NCI-H1092 treated with DMSO at 0.1 percent for 48 hours (cell line): ENCODE measurements at regions not wholly inside any gene's neighbourhood (a gene's known extent, or its start where the extent isn't known, plus 50 kb on each side); places are given as distances from the start of the nearest gene placed in this dataset.
A peak's percentile ranks its signal among the peaks of the same experiment; 100 is the strongest.
"Not testable (repeated sequence)": the region's sequence is repeated elsewhere in the genome, so short reads cannot be mapped to it uniquely, and the experiment has no call there.

Experiments used
- DNase-seq: peaks from one replicate; lab custom pipeline; 2025; lab: John Stamatoyannopoulos, UW

DNA sequence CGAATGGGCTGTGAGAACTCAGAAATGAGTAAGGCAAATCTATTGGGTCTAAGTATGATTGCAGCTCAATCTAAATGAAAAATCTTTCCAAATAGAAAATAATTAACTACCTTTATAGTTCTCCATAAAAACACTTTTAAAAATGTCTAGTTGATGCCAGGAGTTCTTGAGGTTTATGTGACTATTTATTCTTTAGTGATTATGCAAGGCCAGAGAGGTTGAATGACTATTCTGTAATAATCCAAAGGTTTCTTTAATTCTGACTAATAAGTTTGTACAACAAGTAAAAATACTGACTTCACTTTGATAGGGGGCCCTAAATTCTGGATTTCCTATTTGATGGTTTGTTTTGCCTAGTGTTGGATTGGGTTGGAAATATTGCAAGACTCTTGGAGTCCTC, 461.2 kb downstream of the EPM2A start:
- no peak for DNase-seq

DNA sequence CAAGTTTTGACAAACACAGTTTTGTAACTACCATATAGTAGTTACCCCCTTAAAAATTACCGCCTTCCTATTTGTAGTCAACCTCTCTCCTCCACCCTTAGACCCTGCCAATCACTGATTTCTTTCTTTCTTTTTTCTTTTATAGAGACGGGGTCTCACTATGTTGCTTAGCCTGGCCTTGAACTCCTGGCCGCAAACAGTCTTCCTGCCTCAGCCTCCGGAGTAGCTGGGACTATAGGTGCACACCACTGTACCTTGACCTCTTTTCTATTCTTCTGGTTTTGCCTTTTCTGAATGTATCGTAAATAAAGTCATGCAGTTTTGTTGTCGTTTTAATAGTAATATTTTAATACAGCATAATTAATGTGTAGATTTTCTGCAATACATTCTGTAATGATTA, 460.3 kb downstream of the EPM2A start:
- no peak for DNase-seq

DNA sequence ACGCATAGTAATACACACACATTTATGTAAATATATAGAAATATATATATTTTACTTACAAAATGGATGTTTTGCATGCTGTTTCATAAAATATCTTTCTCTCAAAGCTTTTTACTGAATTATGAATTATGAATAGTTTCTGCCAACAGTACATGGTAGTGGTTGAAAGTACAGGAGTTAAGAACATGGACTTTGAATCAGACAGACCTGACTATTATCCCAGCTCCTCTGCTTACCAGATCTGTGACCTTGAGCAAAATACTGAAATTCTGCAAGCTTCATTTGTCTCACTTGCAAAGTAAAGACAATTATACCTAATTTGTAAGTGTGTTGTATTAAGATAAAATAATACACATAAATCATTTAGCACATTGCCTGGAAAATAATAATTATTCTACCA, 459.5 kb downstream of the EPM2A start:
- DNase-seq, result no peak

DNA sequence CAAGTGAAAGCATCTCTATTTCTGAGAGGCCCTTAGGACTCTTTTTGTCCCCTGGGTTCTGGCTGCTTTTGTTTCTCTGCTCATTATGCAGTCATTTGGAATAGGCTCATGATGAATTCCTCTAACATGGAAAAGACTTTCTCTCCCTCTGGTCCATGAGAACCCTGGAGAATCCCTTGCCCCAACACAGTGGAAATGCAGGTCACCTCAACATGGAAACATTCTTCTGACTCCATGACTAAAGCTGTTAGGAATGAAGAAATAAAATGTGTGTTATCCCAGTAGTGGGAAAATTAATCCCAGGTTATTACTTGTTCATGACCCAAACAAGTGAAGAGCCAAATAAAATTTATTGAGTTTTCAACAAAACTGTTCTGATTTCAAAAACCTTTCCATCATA, 458.6 kb downstream of the EPM2A start:
- no peak for DNase-seq

DNA sequence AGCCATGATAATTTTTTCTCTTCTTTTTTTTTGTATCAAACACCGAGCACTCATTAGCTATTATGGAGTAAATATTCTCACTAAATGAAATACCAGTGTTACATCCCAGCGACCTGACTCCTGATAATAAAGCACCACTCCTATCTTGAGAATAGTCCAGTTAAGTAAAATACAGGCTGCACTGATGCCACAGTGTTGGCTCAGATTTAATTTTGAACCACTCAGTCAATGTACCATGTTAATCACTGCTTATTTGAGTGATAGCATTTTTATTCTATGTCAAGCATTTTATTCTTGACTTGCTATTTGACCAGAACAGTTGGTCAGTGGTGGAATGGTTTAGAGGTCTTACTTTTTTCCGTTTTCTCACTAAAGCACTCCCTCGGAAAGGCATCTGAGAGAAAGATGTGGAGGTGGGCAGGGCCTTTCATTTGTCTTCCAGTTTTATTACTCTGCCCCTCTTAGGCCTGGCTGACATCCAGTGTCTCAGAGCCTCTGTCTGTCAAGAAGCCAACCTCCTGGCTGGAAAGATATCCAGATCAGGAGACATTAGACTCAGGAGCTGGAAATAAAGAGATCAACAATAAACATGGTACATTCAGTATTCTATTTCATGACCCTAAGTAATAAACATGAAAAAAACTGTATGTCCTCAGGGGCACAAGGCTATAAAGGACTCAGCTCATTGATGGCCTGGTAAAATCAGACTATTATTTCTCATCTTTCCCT, 457.8 kb downstream of the EPM2A start:
- DNase-seq, result peak; percentile 76

DNA sequence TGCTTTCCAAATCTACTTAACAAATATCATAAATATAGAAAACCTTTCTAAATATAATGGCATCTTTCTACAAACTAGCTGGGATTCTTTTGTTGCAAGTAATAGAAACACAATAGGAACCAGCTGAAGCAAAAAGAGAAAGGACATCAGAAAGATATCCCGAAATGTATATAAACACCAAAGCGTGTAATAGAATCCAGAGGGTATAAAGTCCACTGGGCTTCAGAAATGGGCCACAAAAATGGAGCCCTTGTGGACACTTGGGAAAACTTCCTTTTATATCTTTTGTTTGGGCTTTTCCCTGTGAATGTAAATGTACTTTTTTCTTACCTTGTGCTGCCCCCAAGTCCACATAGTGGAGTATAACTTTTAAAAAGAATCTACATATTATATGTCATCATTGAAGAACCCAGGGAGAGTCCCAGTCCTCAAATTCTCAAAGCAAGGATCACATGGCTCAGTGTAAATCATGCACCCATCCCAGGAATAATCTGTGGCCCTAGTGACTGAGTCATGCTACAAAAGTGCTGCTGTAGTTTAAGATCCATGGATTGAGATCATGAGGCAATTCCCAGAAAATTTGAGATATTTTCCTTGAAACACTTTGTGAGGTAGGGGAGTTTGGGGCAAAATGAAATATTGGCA, 457.0 kb downstream of the EPM2A start:
- peak; percentile 43 for DNase-seq

DNA sequence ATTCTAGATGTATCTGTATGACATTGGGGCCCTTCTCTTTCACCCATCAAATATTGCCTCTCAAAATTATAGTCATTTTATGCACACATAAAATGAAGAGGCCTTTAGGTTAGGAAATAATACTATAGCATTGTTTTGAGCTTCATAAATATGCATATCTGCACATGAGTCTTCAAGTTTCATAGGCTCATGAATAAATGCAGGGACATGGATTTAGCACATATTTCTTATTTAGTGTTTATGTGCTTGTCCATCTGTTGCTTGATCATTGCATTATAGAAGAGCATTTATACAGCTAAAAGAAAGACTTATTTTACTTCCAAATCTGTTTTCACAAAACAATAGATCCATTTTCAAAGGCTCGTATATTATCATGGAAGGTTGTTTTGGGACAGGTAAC, 455.8 kb downstream of the EPM2A start:
- no peak for DNase-seq

DNA sequence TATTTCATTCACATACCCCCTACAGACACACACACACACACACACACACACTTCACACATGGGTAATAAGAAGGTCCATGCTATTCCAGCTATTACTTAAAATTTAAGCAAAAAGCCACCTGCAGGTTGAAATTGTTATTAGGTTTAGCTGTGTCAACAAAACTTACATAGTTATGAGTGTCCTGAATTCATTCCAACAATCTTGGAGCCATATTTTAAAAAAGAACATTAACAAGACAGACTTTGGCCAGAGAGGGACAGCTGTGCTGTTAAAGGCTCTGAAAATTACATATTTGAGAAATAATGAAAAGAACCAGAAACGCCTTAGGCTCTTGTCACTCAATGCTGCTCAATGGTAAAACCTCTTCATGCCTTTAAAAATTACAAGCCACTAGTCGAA, 455.3 kb downstream of the EPM2A start:
- no peak for DNase-seq

DNA sequence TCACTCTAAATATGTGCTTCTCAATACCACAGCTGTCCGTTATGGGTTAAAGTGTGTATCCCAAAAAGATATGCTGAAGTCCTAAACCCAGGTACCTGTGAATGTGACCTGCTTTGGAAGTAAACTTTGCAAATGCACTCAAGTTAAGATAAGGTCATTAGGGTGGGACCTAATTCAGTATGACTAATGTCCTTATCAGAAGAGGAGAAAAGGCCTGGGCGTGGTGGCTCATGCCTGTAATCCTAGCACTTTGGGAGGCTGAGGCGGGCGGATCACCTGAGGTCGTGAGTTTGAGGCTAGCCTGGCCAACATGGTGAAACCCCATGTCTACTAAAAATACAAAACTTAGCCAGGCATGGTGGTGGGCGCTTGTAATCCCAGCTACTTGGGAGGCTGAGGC, 452.1 kb downstream of the EPM2A start:
- DNase-seq, result not testable (repeated sequence)

DNA sequence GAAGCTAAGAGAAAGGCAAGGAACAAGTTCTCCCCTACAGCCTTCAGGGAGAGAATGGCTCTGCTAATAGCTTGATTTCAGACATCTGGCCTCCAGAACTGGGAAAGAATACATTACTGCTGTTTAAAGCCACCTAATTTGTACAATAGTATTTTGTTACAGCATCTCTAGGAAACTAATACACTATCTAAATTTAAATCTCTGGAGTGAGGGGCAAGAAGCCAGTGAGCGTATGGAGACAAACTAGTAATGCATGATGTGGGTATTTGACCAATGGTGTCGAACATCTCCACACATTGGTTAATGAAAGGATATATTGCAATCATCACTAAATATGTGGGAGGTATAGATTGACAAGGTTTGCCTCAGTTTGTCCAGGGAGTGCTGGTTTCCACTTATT, 451.5 kb downstream of the EPM2A start:
- no peak for DNase-seq

DNA sequence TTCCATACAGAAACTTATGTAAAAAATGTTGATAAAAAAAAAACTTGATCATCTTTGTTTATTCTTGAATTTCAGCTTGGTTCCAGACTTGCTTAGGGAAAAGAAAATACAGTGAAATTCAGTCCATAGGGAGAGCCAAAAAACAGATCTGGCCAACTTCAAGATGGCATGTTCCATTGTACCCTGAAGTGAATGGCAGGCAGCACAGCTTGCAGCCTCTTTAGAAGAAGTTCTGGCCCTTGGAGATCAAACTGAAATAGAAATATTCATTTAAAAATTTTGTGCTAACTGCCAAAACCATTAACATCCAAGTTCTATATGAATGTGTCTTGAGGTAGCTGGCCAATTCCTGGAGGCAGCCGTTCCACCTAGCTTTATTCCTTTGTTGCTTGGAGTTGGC, 448.4 kb downstream of the EPM2A start:
- DNase-seq, result no peak

DNA sequence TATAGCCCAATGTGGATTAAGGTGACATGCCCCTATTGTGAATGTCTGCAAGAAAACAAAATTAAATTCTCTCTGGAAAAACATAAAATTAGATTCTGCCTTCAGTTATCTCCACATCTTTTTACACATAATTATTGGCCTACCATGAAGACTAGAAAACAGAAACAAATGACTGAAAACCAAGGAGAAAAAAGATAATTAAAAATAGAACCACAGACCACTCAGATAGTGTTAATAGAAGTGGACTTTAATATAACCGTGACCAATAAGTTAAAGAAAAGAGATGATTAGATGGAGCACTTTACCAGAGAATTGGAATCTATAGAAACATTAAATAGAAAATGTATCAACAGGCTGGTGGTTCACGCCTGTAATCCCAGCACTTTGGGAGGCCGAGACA, 445.7 kb downstream of the EPM2A start:
- DNase-seq, result no peak

DNA sequence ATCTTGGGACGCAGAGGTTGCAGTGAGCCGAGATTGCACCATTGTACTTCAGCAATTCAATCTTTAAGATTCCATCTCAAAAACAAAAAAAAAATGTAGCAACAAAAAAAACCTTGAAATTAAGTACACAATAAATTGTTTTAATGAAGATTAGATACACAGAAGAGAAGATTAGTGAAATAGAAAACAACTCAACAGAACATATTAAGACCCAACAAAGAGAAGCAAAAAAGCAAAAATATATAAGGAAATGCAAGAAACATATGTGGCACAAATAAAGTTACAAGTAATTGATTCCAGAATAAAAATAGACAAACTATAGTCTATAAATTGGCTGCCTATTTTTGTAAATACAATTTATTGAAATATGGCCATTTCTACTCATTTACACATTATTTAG, 445.2 kb downstream of the EPM2A start:
- DNase-seq, result no peak

DNA sequence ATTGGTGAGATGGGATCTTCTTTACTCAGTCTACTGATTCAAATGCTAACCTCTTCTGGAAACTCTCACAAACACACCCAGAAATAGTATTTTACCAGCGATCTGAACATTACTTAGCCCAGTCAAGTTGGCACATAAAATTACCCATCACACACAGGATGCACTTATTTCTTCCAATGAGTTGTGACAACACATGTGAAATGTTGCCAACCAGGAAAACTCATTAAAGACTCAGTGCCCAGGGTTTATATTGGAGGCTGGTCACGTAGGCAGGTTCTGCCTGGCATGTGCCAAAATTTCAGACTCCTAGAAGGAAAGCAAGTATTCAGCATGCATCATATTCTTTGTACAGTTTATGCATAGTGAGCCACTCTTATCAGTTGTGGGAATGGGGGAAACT, 443.3 kb downstream of the EPM2A start:
- no peak for DNase-seq

DNA sequence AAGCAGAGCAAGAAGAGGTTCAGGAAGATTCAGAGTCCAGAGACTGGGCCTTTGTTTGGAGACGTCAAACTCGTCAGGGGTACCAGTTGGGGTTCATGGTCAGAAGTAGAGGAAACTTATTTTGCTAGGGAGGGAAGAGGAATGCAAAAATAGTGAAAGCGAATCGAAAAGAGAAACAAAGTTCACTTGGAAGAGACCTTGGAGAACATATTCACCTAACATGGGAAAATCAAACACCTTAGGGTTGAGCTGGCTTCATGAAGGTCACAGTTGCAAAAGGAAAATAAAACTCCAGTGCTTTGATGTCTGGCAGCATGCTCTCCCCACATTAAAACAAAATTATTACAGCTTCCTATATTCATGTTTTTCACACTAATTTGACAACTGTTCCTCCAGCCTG, 440.4 kb downstream of the EPM2A start:
- no peak for DNase-seq

DNA sequence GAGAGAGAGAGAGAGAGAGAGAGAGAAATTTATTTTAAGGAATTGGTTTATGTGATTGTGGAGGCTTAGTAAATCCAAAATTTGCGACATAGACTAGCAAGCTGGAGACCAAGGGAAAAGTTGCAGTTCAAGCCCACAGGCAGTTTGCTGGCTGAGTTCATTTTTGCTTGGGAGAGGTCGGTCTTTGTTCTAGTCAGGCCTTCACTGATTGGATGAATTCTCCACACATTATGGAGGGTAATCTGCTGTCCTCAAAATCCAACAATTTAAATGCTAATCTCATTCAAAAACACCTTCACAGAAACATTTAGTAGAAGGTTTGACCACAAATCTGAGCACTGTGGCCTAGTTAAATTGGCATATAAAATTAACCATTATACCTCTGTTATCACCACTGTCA, 439.6 kb downstream of the EPM2A start:
- no peak for DNase-seq

DNA sequence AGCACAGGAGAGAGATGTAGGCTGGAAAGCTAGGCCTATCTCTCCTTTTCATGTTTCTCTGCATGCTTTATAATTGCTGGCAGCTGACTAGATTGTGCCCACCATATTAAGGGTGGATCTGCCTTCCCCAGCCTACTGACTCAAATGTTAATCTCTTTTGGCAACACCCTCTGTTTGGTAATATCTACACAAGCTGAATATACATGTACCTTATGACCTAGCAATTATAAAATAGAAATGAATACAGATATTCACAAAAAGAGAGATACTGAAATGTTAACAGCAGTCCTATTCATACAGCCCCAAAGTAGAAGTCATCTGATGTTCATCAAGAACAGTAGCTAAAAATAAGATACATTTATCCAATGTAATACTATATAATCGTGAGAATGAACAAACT, 429.6 kb downstream of the EPM2A start:
- DNase-seq, result no peak

DNA sequence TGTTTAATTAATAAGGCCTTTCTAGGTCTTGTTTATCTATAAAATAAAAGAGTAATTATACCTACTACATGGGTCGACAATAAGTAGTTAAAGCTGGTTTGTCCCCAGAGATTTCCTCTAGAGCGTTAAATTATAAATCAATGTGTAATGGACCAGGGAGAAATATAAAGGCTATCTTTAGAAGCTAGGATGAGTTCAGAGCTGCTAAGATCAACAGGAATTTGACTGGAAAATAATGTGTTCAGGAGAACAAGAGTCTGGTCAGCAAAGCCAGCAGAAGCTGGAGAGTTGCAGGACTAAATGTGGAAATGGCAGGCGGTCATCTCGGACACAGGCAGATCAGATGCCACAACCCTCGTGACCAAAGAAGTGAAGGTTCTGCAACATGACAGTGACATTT, 428.8 kb downstream of the EPM2A start:
- DNase-seq, result no peak

DNA sequence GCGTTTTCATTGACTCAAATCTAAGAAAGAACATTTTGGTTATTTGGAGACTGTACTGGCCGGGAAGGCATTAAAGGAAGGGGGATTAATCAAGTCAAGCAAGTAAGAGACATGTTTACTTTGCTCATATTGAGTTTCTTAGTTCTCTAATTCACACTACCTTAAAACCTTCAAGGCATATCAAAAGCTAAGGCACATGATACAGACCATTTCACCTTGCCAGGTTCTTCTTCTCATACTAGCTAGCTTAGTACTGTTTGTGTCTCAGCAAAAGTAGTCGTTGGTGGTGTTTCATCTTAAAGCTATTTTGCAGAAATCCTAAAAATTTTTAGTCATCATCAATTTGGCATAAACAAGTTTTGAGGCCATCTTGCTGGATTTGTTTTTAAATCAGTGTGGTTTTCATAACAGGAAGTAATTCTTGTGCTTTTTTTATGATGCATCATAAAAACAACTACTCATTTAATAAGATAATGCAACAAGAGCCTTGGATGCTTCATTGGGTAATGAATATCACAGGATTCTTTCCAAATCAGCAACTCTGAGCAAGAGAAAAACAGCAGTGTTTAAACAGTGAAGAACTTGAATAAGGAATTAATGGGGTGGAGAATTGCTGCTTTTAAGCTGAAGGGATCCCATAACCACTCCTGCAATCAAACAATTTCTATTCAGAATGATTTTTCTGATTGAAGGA, 425.3 kb downstream of the EPM2A start:
- no peak for DNase-seq

DNA sequence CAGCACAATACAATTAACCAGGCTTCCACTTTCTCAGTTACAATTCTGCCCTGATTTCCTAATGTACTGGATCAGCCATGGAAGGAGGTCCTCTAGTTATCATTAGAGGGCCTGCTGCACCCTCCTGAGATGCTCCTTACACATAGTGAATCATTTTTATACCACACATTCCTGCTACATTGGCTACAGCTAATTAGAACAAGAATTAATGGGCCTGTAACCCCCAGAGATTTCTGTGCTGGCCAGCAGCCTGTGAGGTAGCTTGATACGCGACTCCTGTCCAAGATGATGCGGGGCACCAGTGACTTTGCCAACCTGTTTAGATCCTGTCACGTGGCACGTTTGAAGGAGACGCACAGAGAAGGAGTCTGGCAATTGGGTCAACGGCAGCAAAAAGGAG, 422.8 kb downstream of the EPM2A start:
- no peak for DNase-seq

DNA sequence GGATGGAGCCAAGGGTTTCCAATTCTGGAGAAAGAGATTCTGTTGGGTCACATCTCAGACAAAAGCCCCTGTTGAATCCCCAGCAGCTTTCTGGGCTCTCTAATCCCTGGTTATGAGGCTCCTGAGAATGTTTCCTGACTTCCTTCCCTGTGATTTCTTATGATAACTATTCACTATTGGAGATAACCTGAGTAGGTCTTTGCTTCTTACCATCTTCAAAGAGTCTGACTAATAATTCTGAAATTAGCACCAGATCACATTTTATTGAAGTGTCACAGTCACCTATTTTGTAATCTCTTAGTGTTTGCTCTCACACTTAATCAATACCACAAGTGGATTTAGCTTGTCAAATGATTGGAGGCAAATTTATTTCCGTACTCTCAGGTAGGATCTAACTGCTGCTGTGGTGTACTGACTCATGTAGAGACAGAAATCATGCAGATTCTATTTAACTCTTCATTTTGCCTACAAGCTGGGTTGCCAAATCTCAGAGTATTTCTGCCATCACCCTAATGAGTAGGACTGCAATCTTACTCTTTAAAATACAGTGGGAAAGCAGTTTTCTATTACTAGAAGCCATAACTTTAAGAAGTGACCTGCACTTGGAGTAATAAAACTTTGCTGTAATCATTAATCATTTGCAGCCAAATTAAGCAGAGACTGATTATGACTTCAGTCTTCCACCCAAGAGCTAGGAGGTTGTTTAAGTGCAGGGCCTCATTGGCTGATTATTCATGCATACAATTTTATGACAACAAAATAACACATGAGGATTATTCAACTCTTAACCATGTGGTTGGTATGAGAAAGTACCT, 422.1 kb downstream of the EPM2A start:
- no peak for DNase-seq

DNA sequence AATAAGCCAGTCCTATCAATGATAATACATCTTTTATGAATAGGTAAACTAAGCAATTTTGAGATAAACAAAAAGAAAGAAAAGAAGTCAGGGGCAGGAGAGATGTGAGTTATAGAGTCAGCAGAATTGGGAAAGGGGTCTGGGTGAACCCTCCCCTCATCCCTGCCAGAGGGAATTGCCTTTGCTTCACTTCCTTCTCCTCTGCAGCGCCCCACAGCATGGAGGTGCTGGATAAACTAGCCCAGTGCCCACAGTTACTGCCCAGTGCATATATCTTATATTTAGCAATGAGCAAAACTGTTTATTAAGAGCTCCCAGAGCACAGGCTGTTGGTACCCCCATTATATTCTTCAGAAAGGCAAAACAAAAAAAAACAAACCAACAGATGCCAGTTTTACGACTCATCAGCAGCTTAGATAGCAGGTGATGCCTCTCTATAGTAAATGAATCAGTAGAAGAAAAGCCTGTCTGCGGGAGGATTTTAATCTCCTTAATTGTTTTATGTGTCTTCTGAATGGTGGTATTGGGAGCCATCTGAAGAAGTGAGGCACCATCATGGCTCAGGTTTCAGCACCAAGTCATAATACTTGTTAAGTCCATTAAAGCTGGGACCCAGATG, 419.2 kb downstream of the EPM2A start:
- no peak for DNase-seq
